HG02852 (cell line): ENCODE measurements at regions not wholly inside any gene's neighbourhood (a gene's known extent, or its start where the extent isn't known, plus 50 kb on each side); places are given as distances from the start of the nearest gene placed in this dataset.
"Not testable (repeated sequence)": the region's sequence is repeated elsewhere in the genome, so short reads cannot be mapped to it uniquely, and the experiment has no call there.

Source experiments
- ATAC-seq: cut with Tn5 transposase; IDR thresholded peaks from one replicate; pipeline ENCODE4 v1.9.1; 2021; ENCODE audit warnings: mild to moderate bottlenecking, moderate library complexity; ENCODE audit not compliant: unreplicated experiment

DNA sequence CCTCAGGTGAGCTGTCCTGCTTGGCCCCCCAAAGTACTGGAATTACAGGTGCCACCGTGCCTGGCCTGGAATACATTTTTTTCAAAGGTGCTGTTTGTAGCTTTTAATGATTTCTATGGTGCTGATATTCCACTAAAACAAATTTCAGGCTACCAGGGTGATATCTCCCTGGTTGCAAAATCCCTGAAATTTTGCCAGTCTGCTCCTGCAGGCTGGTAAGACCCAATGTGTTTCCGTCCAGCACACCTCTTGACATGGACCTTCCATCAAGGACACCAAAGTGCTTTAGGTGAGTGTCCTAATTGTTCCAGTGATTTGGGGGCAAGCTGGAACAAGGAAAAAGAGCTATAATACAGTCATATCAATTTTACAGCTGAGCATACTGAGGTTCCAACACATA is 69.8 kb upstream of the KMT2C start:
- ATAC-seq = no peak

DNA sequence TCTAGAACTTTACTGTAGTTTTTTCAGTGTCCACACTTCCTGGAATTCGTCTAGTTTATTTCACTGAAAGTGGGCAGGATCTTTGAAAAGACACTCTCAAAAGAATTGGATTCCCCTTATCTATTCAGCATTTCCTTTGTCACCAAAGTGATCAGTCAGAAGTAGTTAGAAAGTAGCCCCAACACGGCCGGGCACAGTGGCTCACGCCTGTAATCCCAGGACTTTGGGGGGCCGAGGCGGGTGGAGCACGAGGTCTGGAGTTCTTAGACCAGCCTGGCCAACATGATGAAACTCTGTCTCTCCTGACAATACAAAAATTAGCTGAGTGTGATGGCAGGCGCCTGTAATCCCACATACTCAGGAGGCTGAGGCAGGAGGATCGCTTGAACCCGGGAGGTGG is 69.0 kb upstream of the KMT2C start:
- ATAC-seq = no peak

DNA sequence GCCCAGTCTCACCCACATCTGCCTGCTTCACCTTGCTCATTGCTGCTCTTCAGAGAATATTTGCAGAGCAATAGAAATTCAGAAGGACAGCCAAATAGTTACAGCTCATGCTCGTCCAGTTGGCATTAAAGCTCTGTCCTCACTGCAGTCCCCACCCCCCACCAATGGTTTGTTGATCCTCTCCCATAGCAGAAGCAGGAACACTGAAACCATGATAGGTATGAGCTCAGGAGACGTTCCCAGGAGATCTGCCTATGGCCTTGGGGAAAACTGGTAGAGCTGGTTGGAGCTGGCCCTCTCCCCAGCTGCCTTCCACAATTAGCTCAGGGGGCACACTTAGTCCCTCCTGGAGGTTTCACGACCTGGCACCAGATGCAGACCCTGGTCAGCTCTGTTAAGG is 68.6 kb upstream of the KMT2C start:
- no peak for ATAC-seq

DNA sequence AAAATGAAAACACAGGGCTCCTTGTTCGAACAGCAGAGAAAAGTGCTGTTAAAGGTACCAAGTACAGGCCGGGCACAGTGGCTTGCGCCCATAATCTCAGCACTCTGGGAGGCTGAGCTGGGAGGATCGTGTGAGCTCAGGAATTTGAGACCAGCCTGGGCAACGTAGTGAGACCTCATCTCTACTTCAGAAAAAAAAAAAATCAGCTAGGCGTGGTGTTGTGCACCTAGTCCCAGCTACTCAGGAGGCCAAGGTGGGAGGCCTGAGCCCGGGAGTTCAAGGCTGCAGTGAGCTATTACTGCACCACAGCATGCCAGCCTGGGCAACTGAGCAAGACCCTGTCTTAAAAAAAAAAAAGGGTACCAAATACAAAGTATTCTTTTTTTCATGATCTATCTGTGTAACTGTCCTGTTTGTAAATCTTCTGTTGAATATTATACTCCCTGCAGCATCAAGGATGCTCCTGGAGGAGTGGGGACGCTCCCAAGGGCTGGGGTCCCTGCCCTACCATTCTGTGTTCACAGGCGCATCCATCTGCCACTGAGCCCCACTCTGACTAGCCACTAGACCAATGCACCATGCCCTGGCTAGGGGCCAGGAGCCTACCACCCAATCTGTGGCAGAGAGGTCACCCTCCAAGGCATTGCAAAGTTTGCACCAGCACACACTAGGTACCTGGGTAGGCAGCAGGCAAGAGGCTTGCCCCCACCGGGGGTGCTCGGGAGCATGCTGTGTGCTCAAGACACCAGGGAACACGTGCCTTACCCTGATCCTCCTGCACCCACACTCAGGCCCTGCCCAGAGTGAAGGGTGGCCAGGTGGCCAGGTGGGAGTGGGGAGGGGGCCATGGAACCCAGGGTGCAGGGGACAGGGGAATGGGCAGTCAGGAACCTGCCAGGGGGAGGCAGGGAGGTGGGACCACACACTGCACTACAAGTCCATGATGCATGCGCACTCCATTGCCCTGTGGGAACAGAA is 67.3 kb upstream of the KMT2C start:
- no peak for ATAC-seq

DNA sequence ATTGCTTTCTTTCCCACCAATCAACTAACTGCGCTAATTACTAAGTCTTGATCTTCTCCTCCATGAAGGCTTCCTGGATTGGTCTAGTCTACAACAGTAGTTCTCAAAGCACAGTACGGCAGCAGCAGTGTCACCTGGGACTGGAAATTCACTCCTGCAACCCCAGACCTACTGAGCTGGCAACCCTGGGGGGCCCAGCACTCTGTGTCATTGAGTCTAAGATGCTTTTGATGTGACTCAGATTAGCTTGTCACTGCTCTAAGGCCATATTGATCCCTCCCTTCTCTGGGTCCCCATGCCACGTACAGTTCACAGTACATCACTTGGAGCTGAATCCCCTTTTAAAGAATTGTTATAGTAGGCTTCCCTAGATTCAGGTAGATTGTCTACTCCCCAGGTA is 65.7 kb upstream of the KMT2C start:
- ATAC-seq = no peak

DNA sequence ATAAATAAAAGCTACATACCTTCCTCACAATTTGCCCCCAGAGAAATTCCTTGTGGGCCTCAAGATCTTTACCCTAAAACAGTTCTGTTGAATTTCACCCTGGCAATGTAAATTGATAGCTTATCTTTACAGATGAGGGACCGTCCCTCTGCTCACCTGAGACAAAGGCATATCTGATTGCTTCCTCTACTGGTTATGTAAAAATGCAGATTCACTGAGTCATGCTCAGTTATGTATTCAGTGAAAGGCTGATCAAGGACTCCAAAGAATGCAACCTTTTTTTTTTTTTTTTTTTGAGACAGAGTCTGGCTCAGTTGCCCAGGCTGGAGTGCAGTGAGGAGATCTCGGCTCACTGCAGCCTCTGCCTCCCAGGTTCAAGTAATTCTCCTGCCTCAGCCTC is 64.2 kb upstream of the KMT2C start:
- ATAC-seq = not testable (repeated sequence)

DNA sequence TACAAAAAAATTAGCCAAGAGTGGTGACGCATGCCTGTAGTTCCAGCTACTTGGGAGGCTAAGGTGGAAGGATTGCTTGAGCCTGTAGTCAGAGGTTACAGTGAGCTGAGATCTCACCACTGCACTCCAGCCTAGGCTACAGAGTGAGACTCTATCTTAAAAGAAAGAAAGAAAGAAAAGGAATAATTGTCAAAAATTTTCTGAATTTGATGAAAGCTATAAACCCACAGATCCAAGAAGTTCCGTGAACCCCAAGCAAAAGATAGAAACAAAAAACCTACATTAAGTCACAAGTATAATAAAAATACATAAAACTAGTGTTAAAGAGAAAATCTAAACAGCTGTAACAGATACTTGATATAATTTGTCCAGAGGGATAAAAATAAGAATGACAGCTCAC is 60.1 kb upstream of the KMT2C start:
- no peak for ATAC-seq

DNA sequence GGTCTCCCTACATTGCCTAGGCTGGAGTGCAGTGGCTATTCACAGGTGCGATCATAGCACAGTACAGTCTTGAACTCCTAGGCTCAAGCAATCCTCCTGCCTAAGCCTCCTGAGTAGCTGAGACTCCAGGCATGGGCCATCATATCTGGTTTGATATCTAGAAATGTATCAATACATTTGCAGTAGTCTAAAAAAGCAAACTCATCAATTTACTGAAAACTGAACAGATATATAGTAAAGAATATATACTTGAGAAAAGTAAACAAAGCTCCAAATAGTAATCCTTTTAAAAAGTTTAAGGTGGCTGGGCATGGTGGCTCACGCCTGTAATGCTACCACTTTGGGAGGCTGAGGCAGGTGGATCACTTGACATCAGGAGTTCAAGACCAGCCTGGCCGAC is 57.1 kb upstream of the KMT2C start:
- ATAC-seq = no peak

DNA sequence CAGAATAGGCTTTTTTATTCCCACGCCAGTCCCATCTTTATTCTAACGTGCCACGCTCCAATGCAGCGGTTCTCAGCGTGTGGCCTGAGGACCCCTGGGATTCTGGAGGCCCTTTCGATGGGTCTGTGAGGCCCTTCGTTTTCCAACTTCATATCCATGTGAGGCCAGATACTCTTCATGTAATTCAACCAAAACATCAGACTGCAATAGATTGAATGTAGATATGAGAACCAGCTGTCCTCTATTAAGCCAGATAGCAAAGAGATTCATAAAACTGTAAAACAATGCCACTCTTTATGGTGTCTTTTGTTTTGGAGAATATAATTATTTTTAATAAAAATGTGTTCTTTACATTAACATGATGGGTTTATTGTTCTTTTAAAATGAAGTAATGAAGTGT is 53.2 kb upstream of the KMT2C start:
- ATAC-seq = no peak

DNA sequence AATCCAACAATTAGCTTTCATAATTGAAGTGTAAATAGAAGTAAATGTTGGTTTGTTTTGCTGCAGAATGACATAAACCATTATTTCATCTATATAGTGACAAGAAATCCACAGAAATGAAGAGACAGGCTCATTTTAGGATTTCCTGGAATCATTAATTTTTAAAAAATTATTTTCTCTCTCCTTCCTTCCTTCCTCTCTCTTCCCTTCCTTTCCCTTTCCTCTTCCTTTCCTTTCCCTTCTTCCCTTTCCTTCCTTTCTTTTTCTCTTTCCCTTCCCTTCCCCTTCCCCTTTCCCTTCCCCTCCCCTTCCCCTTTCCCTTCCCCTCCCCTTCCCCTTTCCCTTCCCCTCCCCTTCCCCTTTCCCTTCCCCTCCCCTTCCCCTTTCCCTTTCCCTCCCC is 51.2 kb upstream of the KMT2C start:
- no peak for ATAC-seq

DNA sequence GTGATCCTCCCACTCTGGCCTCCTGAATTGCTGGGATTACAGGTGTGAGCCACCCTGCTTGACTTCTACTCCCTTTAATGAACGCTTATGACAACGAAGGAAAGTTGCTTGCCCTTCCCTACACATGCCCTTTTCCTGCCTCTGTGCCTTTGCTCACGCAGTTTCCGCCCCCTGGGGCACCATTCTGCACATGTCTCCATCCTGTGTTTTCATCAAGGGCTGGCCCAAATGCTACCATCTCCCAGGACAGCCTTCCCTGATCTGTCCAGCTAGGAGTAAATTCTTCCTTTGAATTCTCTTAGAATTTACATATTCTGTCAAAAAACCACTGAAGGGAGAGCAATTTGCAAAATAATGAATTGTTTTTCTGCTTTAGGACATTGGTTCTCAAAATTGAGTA is 50.0 kb upstream of the KMT2C start:
- no peak for ATAC-seq
